Fibroblast of lung (primary cell): ENCODE measurements at regions not wholly inside any gene's neighbourhood (a gene's known extent, or its start where the extent isn't known, plus 50 kb on each side); places are given as distances from the start of the nearest gene placed in this dataset.

Source experiments
- DNase-seq, 2 donors: peaks; one replicate each; pipeline versions ENCODE4 v3.0.0 to v3.0.0-alpha.2; 2010; ENCODE audit warnings: low read depth in 2 of 2
- H2AFZ ChIP-seq: 2 replicates; pipeline ENCODE4 v1.5.1; 2012; ENCODE audit warnings: low read length, control low read depth, inconsistent platforms
- H3K27ac ChIP-seq: 2 replicates; pipeline ENCODE4 v1.5.1; 2011; ENCODE audit warnings: low read length, control low read depth; ENCODE audit not compliant: insufficient read depth
- H3K27me3 ChIP-seq: 2 replicates; pipeline ENCODE4 v1.5.1; 2011; ENCODE audit warnings: mild to moderate bottlenecking, low read length; ENCODE audit not compliant: control insufficient read depth, insufficient read depth
- H3K36me3 ChIP-seq: 2 replicates; pipeline ENCODE4 v1.5.1; 2011; ENCODE audit warnings: low read length; ENCODE audit not compliant: control insufficient read depth, insufficient read depth
- H3K4me1 ChIP-seq: 2 replicates; pipeline ENCODE4 v1.5.1; 2011; ENCODE audit warnings: low read length; ENCODE audit not compliant: control insufficient read depth, insufficient read depth; ENCODE audit errors: extremely low read depth
- H3K4me2 ChIP-seq: 2 replicates; pipeline ENCODE4 v1.5.1; 2011; ENCODE audit warnings: low read length, control low read depth; ENCODE audit not compliant: insufficient read depth; ENCODE audit errors: extremely low read depth
- H3K4me3 ChIP-seq, 4 experiments: fragments of 200-600 bp in 1 of 4; sonication (generic) in 1 of 4; replicated peaks in 1 of 4; 2 replicates each; pipeline ENCODE4 v1.5.1; 2011 to 2016; ENCODE audit warnings: low read length in 4 of 4, low read depth in 3 of 4, mild to moderate bottlenecking in 3 of 4, control low read depth in 2 of 4, inconsistent platforms in 1 of 4, mixed read lengths in 1 of 4; ENCODE audit not compliant: insufficient read depth in 1 of 4; ENCODE audit errors: control extremely low read depth in 1 of 4
- H3K79me2 ChIP-seq: 2 replicates; pipeline ENCODE4 v1.5.1; 2012; ENCODE audit warnings: mild to moderate bottlenecking, low read length, inconsistent platforms; ENCODE audit not compliant: control insufficient read depth, insufficient read depth
- H3K9ac ChIP-seq: 2 replicates; pipeline ENCODE4 v1.5.1; 2011; ENCODE audit warnings: mild to moderate bottlenecking, low read length, control low read depth; ENCODE audit not compliant: insufficient read depth
- H3K9me3 ChIP-seq: 2 replicates; pipeline ENCODE4 v1.5.1; 2012; ENCODE audit warnings: low read depth, low read length; ENCODE audit not compliant: control insufficient read depth, insufficient read depth
- H4K20me1 ChIP-seq: 2 replicates; pipeline ENCODE4 v1.5.1; 2011; ENCODE audit warnings: low read length; ENCODE audit not compliant: control insufficient read depth, insufficient read depth; ENCODE audit errors: extremely low read depth
- CTCF ChIP-seq, 2 donors: IDR thresholded peaks in 1 of 2; conservative IDR thresholded peaks in 1 of 2; 1 replicate in 1 of 2; 2 replicates in 1 of 2; pipeline ENCODE4 v1.5.1; 2011 to 2012; ENCODE audit warnings: low read length in 2 of 2, control low read depth in 1 of 2, inconsistent platforms in 1 of 2, low read depth in 1 of 2, mild to moderate bottlenecking in 1 of 2
- EZH2 ChIP-seq: IDR thresholded peaks from 2 replicates; pipeline ENCODE4 v1.5.1; 2012; ENCODE audit warnings: low read length, control low read depth, mild to moderate bottlenecking; ENCODE audit errors: missing control alignments

DNA sequence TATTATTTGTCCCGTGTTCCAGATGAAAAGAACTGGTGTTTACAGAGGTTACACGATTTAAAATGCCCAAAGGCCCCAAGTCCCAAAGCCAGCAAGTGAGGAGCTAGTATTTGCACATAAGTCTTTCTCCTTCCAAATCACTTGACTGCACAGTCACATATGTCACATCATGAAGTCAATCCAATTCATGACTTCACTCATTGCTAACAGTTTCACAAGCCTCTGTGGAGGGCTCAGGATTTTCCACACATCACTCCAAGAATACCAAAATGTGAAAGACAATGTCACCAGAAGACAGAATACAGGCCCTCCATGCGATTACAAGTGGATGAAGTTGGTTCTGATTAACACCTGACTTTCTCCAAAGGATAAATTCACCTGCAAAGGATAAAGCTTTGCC lies 283.1 kb upstream of the UBE2E2 start:
- H3K4me3 ChIP-seq, result no peak overlapping the region
- H3K27ac ChIP-seq, result no peak overlapping the region
- no peaks in the 10 kb centered on the region for H4K20me1 ChIP-seq
- no peaks in the 10 kb centered on the region for H3K79me2 ChIP-seq
- no peak overlapping the region for H3K9ac ChIP-seq
- no peaks in the 10 kb centered on the region for H3K4me1 ChIP-seq
- TF ChIP-seq EZH2 (no peak), CTCF (conservative IDR thresholded peaks at IDR 0.05 in 1 of 2, IDR thresholded peaks at IDR 0.05 in 1 of 2; ENCODE audit: low read depth in 1 of 2, low read length in 2 of 2) (no peak)
- H3K36me3 ChIP-seq, result no peaks in the 10 kb centered on the region
- no peak for DNase-seq
- H2AFZ ChIP-seq, result no peak overlapping the region
- no peak overlapping the region for H3K4me2 ChIP-seq
- H3K9me3 ChIP-seq, result no peaks in the 10 kb centered on the region
- no peaks in the 10 kb centered on the region for H3K27me3 ChIP-seq

GRCh38 chr3:22922317-22922716 lies 280.8 kb upstream of the UBE2E2 start:
- no peak overlapping the region for H3K9ac ChIP-seq
- H3K79me2 ChIP-seq, result no peaks in the 10 kb centered on the region
- H3K4me1 ChIP-seq, result no peaks in the 10 kb centered on the region
- H3K27me3 ChIP-seq, result no peaks in the 10 kb centered on the region
- no peak overlapping the region for H3K27ac ChIP-seq
- no peak overlapping the region for H2AFZ ChIP-seq
- no peaks in the 10 kb centered on the region for H3K36me3 ChIP-seq
- H3K4me3 ChIP-seq, result no peak overlapping the region
- no peaks in the 10 kb centered on the region for H3K9me3 ChIP-seq
- peak in 1 of 2 donors; percentile 10 for DNase-seq
- H4K20me1 ChIP-seq, result no peaks in the 10 kb centered on the region
- TF ChIP-seq EZH2 (no peak), CTCF (conservative IDR thresholded peaks at IDR 0.05 in 1 of 2, IDR thresholded peaks at IDR 0.05 in 1 of 2; ENCODE audit: low read depth in 1 of 2, low read length in 2 of 2) (peak; percentile 10 to 36)
- no peak overlapping the region for H3K4me2 ChIP-seq

DNA sequence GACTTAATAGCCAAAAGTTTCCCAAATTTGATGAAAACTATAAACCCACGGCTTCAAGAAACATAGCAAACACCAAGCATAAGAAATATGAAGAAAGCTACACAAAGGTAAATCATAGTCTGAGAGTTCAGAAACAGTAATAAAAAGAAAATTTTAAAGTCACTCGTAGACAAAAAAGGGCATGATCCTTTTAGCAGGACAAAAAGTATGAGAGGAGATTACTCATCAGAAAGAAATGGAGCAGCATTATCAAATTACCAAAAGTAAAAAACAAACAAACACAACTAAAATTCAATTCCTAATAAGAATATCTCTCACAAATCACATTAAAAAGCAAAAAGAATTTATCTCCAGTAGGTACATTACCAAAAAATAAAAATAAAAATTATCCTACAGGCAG lies 279.4 kb upstream of the UBE2E2 start:
- no peaks in the 10 kb centered on the region for H3K9me3 ChIP-seq
- H3K27me3 ChIP-seq, result no peaks in the 10 kb centered on the region
- no peak overlapping the region for H3K4me3 ChIP-seq
- H2AFZ ChIP-seq, result no peak overlapping the region
- H3K36me3 ChIP-seq, result no peaks in the 10 kb centered on the region
- no peak overlapping the region for H3K4me2 ChIP-seq
- DNase-seq, result no peak
- H3K9ac ChIP-seq, result no peak overlapping the region
- TF ChIP-seq CTCF (conservative IDR thresholded peaks at IDR 0.05 in 1 of 2, IDR thresholded peaks at IDR 0.05 in 1 of 2; ENCODE audit: low read depth in 1 of 2, low read length in 2 of 2) (no peak), EZH2 (no peak)
- H3K27ac ChIP-seq, result no peak overlapping the region
- no peaks in the 10 kb centered on the region for H3K79me2 ChIP-seq
- H3K4me1 ChIP-seq, result no peaks in the 10 kb centered on the region
- H4K20me1 ChIP-seq, result no peaks in the 10 kb centered on the region
